ENCODE measurements at regions not wholly inside any gene's neighbourhood (a gene's known extent, or its start where the extent isn't known, plus 50 kb on each side); places are given as distances from the start of the nearest gene placed in this dataset.

DNA sequence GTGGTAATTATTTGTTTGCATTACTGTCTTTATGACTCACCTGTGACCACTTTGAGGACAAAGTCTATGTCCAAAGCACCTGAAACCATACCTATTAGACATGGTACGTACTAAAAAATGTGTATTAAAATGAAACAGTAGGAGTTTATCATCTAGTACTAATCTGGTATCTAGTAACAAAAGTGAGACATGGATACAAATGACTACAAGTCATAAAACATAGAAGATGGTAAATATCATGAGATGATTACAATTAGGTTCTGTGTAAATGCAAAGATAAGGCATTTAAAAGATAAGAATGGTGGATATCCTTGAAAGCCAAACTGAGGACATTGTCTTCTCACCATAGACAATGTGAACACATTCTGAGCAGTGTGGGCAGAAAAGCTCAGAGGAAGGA lies 113.5 kb upstream of the GUCY1A2 start:
- intact Hi-C loops (cut with micrococcal nuclease; ENCODE audit: unreplicated experiment) = no loop called here
- Histone ChIP-seq H3K27ac (no peak overlapping the region), H3K79me2 (ENCODE audit: low read depth) (no peaks in the 10 kb centered on the region), H3K27me3 (ENCODE audit: insufficient read depth, low read depth) (no peaks in the 10 kb centered on the region), H4K20me1 (ENCODE audit: insufficient read depth) (no peaks in the 10 kb centered on the region), H2AFZ (no peak overlapping the region), H3F3A (ENCODE audit: insufficient read depth, low read depth) (no peaks in the 10 kb centered on the region), H3K4me1 (replicated peaks; ENCODE audit: insufficient read depth) (no peaks in the 10 kb centered on the region), H3K4me3 (no peak overlapping the region), H3K36me3 (ENCODE audit: low read depth) (no peaks in the 10 kb centered on the region), H3K9me2 (ENCODE audit: insufficient read depth) (0 out of 2 replicates have a peak, but pooled peaks cover 4% of the 10 kb centered on the region), H3K4me2 (no peak overlapping the region), H3K9me3 (ENCODE audit: insufficient read depth, low read depth) (0 out of 2 replicates have a peak, but pooled peaks cover 1% of the 10 kb centered on the region)
- BruUV-seq (replicated peaks) = no TSS peak
- TF ChIP-seq CTCF (conservative IDR thresholded peaks at IDR 0.05) (no peak), EZH2 (IDR thresholded peaks at IDR 0.05; ENCODE audit: low read depth) (no peak)
- POLR2A ChIA-PET (ENCODE audit: unreplicated experiment) = no interaction called here
- CTCF ChIA-PET = no interaction called here
- DNase-seq = no peak

DNA sequence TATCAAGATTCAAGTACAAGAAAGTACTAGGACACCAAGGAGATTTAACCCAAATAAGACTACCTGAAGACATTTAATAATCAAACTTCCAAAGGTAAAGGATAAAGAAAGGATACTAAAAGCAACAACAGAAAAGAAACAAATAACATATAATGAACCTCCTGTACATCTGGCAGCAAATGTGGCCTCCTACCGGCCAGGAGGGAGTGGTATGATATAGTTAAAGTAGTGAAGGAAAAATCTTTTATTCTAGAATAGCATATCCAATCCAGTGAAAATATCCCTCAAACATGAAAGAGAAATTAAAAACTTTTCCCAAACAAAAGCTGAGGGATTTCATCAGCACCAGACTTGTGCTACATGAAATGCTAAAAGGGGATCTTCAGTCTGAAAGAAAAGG lies 104.7 kb upstream of the GUCY1A2 start:
- peaks cover 6% of the 10 kb centered on the region; the same call in 1 of the 2 replicates for H3K9me2 ChIP-seq (ENCODE audit: insufficient read depth)
- ChIA-PET CTCF (no interaction called here), POLR2A (ENCODE audit: unreplicated experiment) (no interaction called here)
- peak; percentile 45; the same call in 1 of the 2 replicates for TF ChIP-seq CTCF (conservative IDR thresholded peaks at IDR 0.05)
- no peak for TF ChIP-seq EZH2 (IDR thresholded peaks at IDR 0.05; ENCODE audit: low read depth)
- H3F3A ChIP-seq (ENCODE audit: insufficient read depth, low read depth) = no peaks in the 10 kb centered on the region
- no peak overlapping the region for H3K4me3 ChIP-seq
- BruUV-seq (replicated peaks) = no TSS peak
- no peaks in the 10 kb centered on the region for H3K36me3 ChIP-seq (ENCODE audit: low read depth)
- no peak overlapping the region for H3K27ac ChIP-seq
- no peaks in the 10 kb centered on the region for H4K20me1 ChIP-seq (ENCODE audit: insufficient read depth)
- no peaks in the 10 kb centered on the region for H3K4me1 ChIP-seq (replicated peaks; ENCODE audit: insufficient read depth)
- no peaks in the 10 kb centered on the region for H3K9me3 ChIP-seq (ENCODE audit: insufficient read depth, low read depth)
- H2AFZ ChIP-seq = no peak overlapping the region
- no peak overlapping the region for H3K4me2 ChIP-seq
- no peaks in the 10 kb centered on the region for H3K79me2 ChIP-seq (ENCODE audit: low read depth)
- DNase-seq = no peak
- intact Hi-C loops (cut with micrococcal nuclease; ENCODE audit: unreplicated experiment) = no loop called here
- H3K27me3 ChIP-seq (ENCODE audit: insufficient read depth, low read depth) = no peaks in the 10 kb centered on the region

- no peaks in the 10 kb centered on the region for H3K9me2 ChIP-seq (ENCODE audit: insufficient read depth)
- H3K9me3 ChIP-seq (ENCODE audit: insufficient read depth, low read depth) = no peaks in the 10 kb centered on the region
- no peaks in the 10 kb centered on the region for H3K36me3 ChIP-seq (ENCODE audit: low read depth)
- H2AFZ ChIP-seq = no peak overlapping the region
- H3K4me2 ChIP-seq = no peak overlapping the region
- no peaks in the 10 kb centered on the region for H3K79me2 ChIP-seq (ENCODE audit: low read depth)
- no peaks in the 10 kb centered on the region for H3F3A ChIP-seq (ENCODE audit: insufficient read depth, low read depth)
- no peak overlapping the region for H3K4me3 ChIP-seq
- no peaks in the 10 kb centered on the region for H3K27me3 ChIP-seq (ENCODE audit: insufficient read depth, low read depth)
- ChIA-PET POLR2A (ENCODE audit: unreplicated experiment) (interaction anchor here (0.7 kb wide), 1 partner anchor 164 kb away, joined by 27 read pairs; no protein-coding TSS in a partner anchor), CTCF (no interaction called here)
- TF ChIP-seq CTCF (conservative IDR thresholded peaks at IDR 0.05) (no peak), EZH2 (IDR thresholded peaks at IDR 0.05; ENCODE audit: low read depth) (no peak)
- no TSS peak for BruUV-seq (replicated peaks)
- H3K27ac ChIP-seq = no peak overlapping the region
- H4K20me1 ChIP-seq (ENCODE audit: insufficient read depth) = no peaks in the 10 kb centered on the region
- no peaks in the 10 kb centered on the region for H3K4me1 ChIP-seq (replicated peaks; ENCODE audit: insufficient read depth)
- intact Hi-C loops (cut with micrococcal nuclease; ENCODE audit: unreplicated experiment) = no loop called here
- DNase-seq = no peak
Measured at GRCh38 chr11:107118025-107118720, 99.9 kb upstream of the GUCY1A2 start.
